K562 (cell line): ENCODE measurements at regions not wholly inside any gene's neighbourhood (a gene's known extent, or its start where the extent isn't known, plus 50 kb on each side); places are given as distances from the start of the nearest gene placed in this dataset.

ENCODE experiments used
- ATAC-seq: fragments of 200-7000 bp; cut with Tn5 transposase; 3 replicates; pipeline ENCODE4 v1.9.1; 2020; ENCODE audit warnings: moderate library complexity
- BruUV-seq: library from RNA; stranded (reverse); fragments of 400-500 nt; replicated peaks from 2 replicates; lab custom pipeline; 2021; lab: Mats Ljungman, UMichigan
- CTCF ChIA-PET: fragments of 300-600 bp; formaldehyde crosslinking; extraction: SDS; loops from one replicate; lab custom pipeline; 2021; ENCODE audit warnings: low intra/inter-chr PET ratio; lab: Yijun Ruan, JAX
- POLR2A ChIA-PET: fragments of 300-600, 350-650 bp; sonication (Branson Sonifier 250); formaldehyde crosslinking; extraction: SDS; loops from one replicate; lab custom pipeline; 2021; ENCODE audit warnings: antibody characterized with exemption, inconsistent platforms; lab: Yijun Ruan, JAX
- DNase-seq, 4 experiments: peaks; one replicate each; pipeline versions ENCODE4 v3.0.0 to v3.0.0-alpha.2; 2011 to 2018; ENCODE audit warnings: low spot score in 3 of 4, mixed read lengths in 3 of 4; ENCODE audit errors: extremely low read depth in 1 of 4
- FAIRE-seq: peaks from 2 replicates; lab custom pipeline; 2011; peaks lifted over from hg19 to GRCh38; lab: Jason Lieb, UNC
- H2AFZ ChIP-seq: 2 replicates; pipeline ENCODE4 v1.6.0; 2011; ENCODE audit warnings: low read depth, low read length, control low read depth, inconsistent platforms
- H3K27ac ChIP-seq: fragments of 200-600 bp; 3 replicates; pipeline ENCODE4 v1.8.0; 2011; ENCODE audit warnings: low read depth, mild to moderate bottlenecking, control low read depth, inconsistent platforms, low read length, moderate library complexity, mixed read lengths; ENCODE audit errors: extremely low read depth
- H3K27me3 ChIP-seq, 2 experiments: fragments of 300-600 bp in 1 of 2; 2 replicates in 1 of 2; 3 replicates in 1 of 2; pipeline versions ENCODE4 v1.6.0 to v1.8.0; 2011; ENCODE audit warnings: inconsistent platforms in 2 of 2, low read length in 2 of 2, mild to moderate bottlenecking in 1 of 2, mixed read lengths in 1 of 2, moderate library complexity in 1 of 2; ENCODE audit not compliant: control insufficient read depth in 2 of 2, insufficient read depth in 2 of 2
- H3K36me3 ChIP-seq: fragments of 300-600 bp; 3 replicates; pipeline ENCODE4 v1.8.0; 2011; ENCODE audit warnings: mild to moderate bottlenecking, low read length, inconsistent platforms; ENCODE audit not compliant: control insufficient read depth, insufficient read depth
- H3K4me1 ChIP-seq, 2 experiments: fragments of 200-600 bp in 1 of 2; replicated peaks in 1 of 2; 2 replicates in 1 of 2; 3 replicates in 1 of 2; pipeline versions ENCODE4 v1.5.1 to v1.8.0; 2011; ENCODE audit warnings: inconsistent platforms in 2 of 2, low read length in 2 of 2, mild to moderate bottlenecking in 1 of 2, mixed read lengths in 1 of 2, moderate library complexity in 1 of 2; ENCODE audit not compliant: control insufficient read depth in 2 of 2, insufficient read depth in 2 of 2
- H3K4me2 ChIP-seq: 2 replicates; pipeline ENCODE4 v1.6.1; 2011; ENCODE audit warnings: low read length, control low read depth, inconsistent platforms, mixed read lengths; ENCODE audit not compliant: insufficient read depth
- H3K4me3 ChIP-seq: fragments of 200-600 bp; sonication (generic), shearing (Covaris generic); 2 replicates; pipeline ENCODE4 v1.5.1; 2016; ENCODE audit warnings: control low read depth, inconsistent platforms
- H3K79me2 ChIP-seq: fragments of 200-600 bp; 3 replicates; pipeline ENCODE4 v1.8.0; 2011; ENCODE audit warnings: low read length, inconsistent platforms; ENCODE audit not compliant: control insufficient read depth, insufficient read depth
- H3K9ac ChIP-seq, 2 experiments: 2 replicates each; pipeline versions ENCODE4 v1.6.0 to v1.6.1; 2011; ENCODE audit warnings: low read depth in 2 of 2, low read length in 2 of 2, control low read depth in 1 of 2, inconsistent platforms in 1 of 2, mild to moderate bottlenecking in 1 of 2, mixed read lengths in 1 of 2; ENCODE audit not compliant: insufficient read depth in 1 of 2
- H3K9me1 ChIP-seq: one replicate; pipeline ENCODE4 v1.6.0; 2011; ENCODE audit warnings: inconsistent platforms, mild to moderate bottlenecking, low read length, moderate library complexity; ENCODE audit not compliant: control insufficient read depth, insufficient read depth
- H3K9me3 ChIP-seq: replicated peaks from 2 replicates; pipeline ENCODE4 v1.5.1; 2011; ENCODE audit warnings: low read depth, low read length, inconsistent platforms; ENCODE audit not compliant: control insufficient read depth, insufficient read depth
- H4K20me1 ChIP-seq: replicated peaks from 2 replicates; pipeline ENCODE4 v1.6.1; 2011; ENCODE audit warnings: low read length, inconsistent platforms, mixed read lengths; ENCODE audit not compliant: control insufficient read depth, insufficient read depth
- ESRRA ChIP-seq: fragments of 450-650 bp; IDR thresholded peaks from 2 replicates; pipeline ENCODE4 v1.6.1; 2014; ENCODE audit warnings: low read depth, mild to moderate bottlenecking, moderate library complexity, borderline replicate concordance
- GATA2 ChIP-seq: sonication (generic); formaldehyde crosslinking; IDR thresholded peaks from 2 replicates; pipeline ENCODE4 v1.4.0; 2020; ENCODE audit warnings: mild to moderate bottlenecking, missing genetic modification reagents
- HMG20A ChIP-seq: fragments of 450-650 bp; formaldehyde crosslinking; conservative IDR thresholded peaks from 2 replicates; pipeline ENCODE4 v1.4.0; 2020; ENCODE audit warnings: mild to moderate bottlenecking, mixed read lengths
- RB1 ChIP-seq: fragments of 450-650 bp; IDR thresholded peaks from 2 replicates; pipeline ENCODE4 v1.6.1; 2017; ENCODE audit warnings: low read depth, mild to moderate bottlenecking
- ZFPM2 ChIP-seq: fragments of 250-450 bp; sonication (Bioruptor Pico); IDR thresholded peaks from 2 replicates; pipeline ENCODE4 v1.5.1; 2022; ENCODE audit warnings: mild to moderate bottlenecking
- ZNF146 ChIP-seq: IDR thresholded peaks from one replicate; pipeline ENCODE4 v1.6.1; 2018; ENCODE audit warnings: missing compliant biosample characterization; ENCODE audit not compliant: unreplicated experiment
- WGBS: fragments of 100-300 bp; shearing (Covaris generic); methylation state at CpG from one replicate; pipeline ENCODE4 v1.1.6; 2016; ENCODE audit warnings: low coverage, mixed read lengths; ENCODE audit not compliant: insufficient coverage; ENCODE audit errors: missing lambda C conversion rate; 5-methylcytosine and 5-hydroxymethylcytosine counted together
- in situ Hi-C: fragments of 300-500 bp; cut with MboI; formaldehyde crosslinking; loops from 4 replicates; pipeline ENCODE4 v1.15.0; 2018; ENCODE audit warnings: inconsistent platforms, mixed read lengths
- intact Hi-C: fragments of 100-400 bp; cut with micrococcal nuclease; formaldehyde crosslinking; loops from 2 replicates; pipeline ENCODE4 v1.14.2; 2022
- TF ChIP-seq, protein P1 (sequence below): fragments of 250-450 bp; sonication (Bioruptor Pico); IDR thresholded peaks from 2 replicates; pipeline ENCODE4 v1.8.0; 2022; ENCODE audit warnings: inconsistent platforms
- TF ChIP-seq, protein P2 (sequence below): fragments of 250-450 bp; sonication (Bioruptor Pico); IDR thresholded peaks from 2 replicates; pipeline ENCODE4 v1.4.0; 2020; ENCODE audit warnings: mild to moderate bottlenecking, moderate library complexity, borderline replicate concordance
- TF ChIP-seq, protein P3 (sequence below): sonication (generic); formaldehyde crosslinking; IDR thresholded peaks from 2 replicates; pipeline ENCODE4 v1.8.0; 2022; ENCODE audit warnings: missing genetic modification reagents, mild to moderate bottlenecking, borderline replicate concordance
- TF ChIP-seq, protein P4 (sequence below): sonication (generic); formaldehyde crosslinking; IDR thresholded peaks from 2 replicates; pipeline ENCODE4 v1.8.0; 2022; ENCODE audit warnings: mild to moderate bottlenecking, missing genetic modification reagents

DNA sequence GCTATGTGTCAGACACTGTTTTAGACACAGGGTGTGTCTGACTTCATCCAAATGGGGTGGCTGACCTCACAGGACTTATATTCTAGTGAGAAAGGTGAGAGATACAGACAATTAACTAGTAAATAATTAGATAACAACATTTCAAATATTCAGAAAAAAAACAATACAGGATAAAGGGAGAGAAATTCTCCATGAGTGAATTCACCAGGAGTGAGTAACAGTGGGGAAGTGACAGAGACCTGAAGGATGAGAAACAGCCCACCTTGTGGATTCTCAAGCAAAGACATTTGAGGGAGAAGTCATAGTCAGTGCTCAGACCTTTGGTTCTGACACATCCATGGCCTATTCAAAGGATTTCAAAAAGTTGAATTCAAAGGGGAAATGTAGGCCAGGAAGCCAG, 627.9 kb downstream of the IQCM start (continued):
- TF ChIP-seq, protein P1, sequence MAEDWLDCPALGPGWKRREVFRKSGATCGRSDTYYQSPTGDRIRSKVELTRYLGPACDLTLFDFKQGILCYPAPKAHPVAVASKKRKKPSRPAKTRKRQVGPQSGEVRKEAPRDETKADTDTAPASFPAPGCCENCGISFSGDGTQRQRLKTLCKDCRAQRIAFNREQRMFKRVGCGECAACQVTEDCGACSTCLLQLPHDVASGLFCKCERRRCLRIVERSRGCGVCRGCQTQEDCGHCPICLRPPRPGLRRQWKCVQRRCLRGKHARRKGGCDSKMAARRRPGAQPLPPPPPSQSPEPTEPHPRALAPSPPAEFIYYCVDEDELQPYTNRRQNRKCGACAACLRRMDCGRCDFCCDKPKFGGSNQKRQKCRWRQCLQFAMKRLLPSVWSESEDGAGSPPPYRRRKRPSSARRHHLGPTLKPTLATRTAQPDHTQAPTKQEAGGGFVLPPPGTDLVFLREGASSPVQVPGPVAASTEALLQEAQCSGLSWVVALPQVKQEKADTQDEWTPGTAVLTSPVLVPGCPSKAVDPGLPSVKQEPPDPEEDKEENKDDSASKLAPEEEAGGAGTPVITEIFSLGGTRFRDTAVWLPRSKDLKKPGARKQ (CRISPR knock-in tag): no peak
- no peak for TF ChIP-seq ESRRA
- TF ChIP-seq, protein P2, sequence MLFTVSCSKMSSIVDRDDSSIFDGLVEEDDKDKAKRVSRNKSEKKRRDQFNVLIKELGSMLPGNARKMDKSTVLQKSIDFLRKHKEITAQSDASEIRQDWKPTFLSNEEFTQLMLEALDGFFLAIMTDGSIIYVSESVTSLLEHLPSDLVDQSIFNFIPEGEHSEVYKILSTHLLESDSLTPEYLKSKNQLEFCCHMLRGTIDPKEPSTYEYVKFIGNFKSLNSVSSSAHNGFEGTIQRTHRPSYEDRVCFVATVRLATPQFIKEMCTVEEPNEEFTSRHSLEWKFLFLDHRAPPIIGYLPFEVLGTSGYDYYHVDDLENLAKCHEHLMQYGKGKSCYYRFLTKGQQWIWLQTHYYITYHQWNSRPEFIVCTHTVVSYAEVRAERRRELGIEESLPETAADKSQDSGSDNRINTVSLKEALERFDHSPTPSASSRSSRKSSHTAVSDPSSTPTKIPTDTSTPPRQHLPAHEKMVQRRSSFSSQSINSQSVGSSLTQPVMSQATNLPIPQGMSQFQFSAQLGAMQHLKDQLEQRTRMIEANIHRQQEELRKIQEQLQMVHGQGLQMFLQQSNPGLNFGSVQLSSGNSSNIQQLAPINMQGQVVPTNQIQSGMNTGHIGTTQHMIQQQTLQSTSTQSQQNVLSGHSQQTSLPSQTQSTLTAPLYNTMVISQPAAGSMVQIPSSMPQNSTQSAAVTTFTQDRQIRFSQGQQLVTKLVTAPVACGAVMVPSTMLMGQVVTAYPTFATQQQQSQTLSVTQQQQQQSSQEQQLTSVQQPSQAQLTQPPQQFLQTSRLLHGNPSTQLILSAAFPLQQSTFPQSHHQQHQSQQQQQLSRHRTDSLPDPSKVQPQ (CRISPR knock-in tag): no peak
- no peak for TF ChIP-seq HMG20A (CRISPR knock-in tag)

DNA sequence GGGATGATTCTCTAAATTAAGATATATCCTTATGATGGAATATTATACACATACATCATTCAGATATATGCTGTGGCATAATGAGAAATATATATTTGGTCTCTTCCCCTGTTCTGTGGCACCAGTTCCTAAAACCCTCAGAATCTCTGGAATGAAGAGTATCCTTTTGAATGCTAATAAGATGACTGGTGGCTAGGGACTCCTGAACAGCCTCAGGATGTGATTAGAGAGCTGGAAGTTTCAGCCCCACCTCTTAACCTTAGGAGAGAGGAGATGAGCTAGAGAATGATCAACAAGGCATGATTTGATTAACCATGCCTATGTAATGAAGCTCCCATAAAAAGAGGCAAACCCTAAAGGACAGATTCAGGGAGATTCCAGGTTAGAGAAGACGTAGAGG, 632.0 kb downstream of the IQCM start:
- DNase-seq (no peak), ATAC-seq (no peak), FAIRE-seq (no peak)
- Histone ChIP-seq H4K20me1 (no peaks in the 10 kb centered on the region), H3K9me3 (no peaks in the 10 kb centered on the region; the same call in 1 of the 2 replicates), H3K9me1 (no peaks in the 10 kb centered on the region), H3K9ac (no peak overlapping the region), H3K79me2 (no peaks in the 10 kb centered on the region), H3K4me2 (no peak overlapping the region), H3K27me3 (no peaks in the 10 kb centered on the region), H3K27ac (no peak overlapping the region), H3K4me1 (no peaks in the 10 kb centered on the region), H2AFZ (no peak overlapping the region), H3K36me3 (no peaks in the 10 kb centered on the region), H3K4me3 (no peak overlapping the region)
- BruUV-seq: no TSS peak
- POLR2A ChIA-PET: no interaction called here
- WGBS: 0% methylated on average over 1 of the region's 1 CpG
- intact Hi-C loops (no loop called here), in situ Hi-C loops (no loop called here)
- CTCF ChIA-PET: no interaction called here
- no peak for TF ChIP-seq RB1
- TF ChIP-seq, protein P3, sequence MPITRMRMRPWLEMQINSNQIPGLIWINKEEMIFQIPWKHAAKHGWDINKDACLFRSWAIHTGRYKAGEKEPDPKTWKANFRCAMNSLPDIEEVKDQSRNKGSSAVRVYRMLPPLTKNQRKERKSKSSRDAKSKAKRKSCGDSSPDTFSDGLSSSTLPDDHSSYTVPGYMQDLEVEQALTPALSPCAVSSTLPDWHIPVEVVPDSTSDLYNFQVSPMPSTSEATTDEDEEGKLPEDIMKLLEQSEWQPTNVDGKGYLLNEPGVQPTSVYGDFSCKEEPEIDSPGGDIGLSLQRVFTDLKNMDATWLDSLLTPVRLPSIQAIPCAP: no peak
- no peak for TF ChIP-seq ZNF146 (CRISPR knock-in tag)
- no peak for TF ChIP-seq ZFPM2
- TF ChIP-seq, protein P4, sequence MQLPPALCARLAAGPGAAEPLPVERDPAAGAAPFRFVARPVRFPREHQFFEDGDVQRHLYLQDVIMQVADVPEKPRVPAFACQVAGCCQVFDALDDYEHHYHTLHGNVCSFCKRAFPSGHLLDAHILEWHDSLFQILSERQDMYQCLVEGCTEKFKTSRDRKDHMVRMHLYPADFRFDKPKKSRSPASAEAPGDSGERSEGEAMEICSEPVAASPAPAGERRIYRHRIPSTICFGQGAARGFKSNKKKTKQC (CRISPR knock-in tag): no peak
- no peak for TF ChIP-seq GATA2
